ENCODE measurements at regions not wholly inside any gene's neighbourhood (a gene's known extent, or its start where the extent isn't known, plus 50 kb on each side); places are given as distances from the start of the nearest gene placed in this dataset.

DNA sequence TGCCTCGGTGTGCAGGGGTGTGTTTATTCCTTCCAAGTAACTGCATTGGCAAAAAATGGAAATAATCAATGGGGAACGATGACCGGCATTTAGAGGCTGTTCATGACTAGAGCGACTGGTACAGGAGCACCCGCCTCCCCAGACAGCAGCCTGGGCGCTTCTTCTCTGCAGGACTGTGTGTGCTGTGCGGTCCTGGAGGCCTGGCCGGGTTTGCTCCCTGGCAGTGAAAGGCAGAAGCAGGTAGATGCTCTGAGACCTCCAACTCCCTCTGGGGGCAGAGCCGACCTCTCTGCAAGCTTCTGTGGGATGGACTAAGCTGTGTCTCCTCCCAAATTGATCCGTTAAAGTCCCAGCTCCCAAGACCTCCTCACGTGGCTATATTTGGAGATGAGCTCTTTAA, 59.2 kb upstream of the ACTRT2 start:
- H3K27ac ChIP-seq = no peak overlapping the region
- H3K4me3 ChIP-seq = no peak overlapping the region
- H3K27me3 ChIP-seq (replicated peaks; ENCODE audit: insufficient read depth) = no peaks in the 10 kb centered on the region
- peaks cover 10% of the 10 kb centered on the region for H3K9me3 ChIP-seq
- DNase-seq (ENCODE audit: low spot score) (no peak), ATAC-seq (ENCODE audit: insufficient number of reproducible peaks, low FRiP score, low read depth) (no peak)
- H3K36me3 ChIP-seq = no peaks in the 10 kb centered on the region
- TF ChIP-seq, protein P1, sequence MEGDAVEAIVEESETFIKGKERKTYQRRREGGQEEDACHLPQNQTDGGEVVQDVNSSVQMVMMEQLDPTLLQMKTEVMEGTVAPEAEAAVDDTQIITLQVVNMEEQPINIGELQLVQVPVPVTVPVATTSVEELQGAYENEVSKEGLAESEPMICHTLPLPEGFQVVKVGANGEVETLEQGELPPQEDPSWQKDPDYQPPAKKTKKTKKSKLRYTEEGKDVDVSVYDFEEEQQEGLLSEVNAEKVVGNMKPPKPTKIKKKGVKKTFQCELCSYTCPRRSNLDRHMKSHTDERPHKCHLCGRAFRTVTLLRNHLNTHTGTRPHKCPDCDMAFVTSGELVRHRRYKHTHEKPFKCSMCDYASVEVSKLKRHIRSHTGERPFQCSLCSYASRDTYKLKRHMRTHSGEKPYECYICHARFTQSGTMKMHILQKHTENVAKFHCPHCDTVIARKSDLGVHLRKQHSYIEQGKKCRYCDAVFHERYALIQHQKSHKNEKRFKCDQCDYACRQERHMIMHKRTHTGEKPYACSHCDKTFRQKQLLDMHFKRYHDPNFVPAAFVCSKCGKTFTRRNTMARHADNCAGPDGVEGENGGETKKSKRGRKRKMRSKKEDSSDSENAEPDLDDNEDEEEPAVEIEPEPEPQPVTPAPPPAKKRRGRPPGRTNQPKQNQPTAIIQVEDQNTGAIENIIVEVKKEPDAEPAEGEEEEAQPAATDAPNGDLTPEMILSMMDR (IDR thresholded peaks at IDR 0.05) = no peak
- peaks cover under 1 to 27% of the 10 kb centered on the region in 2 donors for H3K4me1 ChIP-seq (ENCODE audit: control insufficient read depth in 1 of 2, low read depth in 2 of 2)

DNA sequence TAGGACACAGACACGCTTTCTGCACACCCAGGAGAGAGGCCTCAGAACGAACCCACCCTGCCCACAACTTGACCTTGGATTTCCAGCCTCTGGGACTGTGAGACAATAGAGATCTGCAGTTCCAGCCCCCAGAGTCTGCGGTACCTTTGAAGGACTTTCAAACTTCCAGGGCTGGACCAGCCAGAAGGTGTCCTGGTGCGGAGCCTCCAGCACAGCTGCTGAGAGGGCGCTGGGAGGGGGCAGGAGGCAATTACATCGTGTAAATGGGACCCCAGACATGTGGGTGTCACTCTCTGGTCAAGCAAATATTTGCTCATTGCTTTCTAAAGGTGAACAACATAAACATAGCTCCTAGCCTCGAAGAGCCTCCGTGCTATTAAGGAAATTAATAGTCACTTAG, 58.7 kb upstream of the ACTRT2 start:
- TF ChIP-seq, protein P1 (IDR thresholded peaks at IDR 0.05) = no peak
- Histone ChIP-seq H3K4me1 (ENCODE audit: control insufficient read depth in 1 of 2, low read depth in 2 of 2) (peaks cover 3 to 32% of the 10 kb centered on the region in 2 donors), H3K36me3 (no peaks in the 10 kb centered on the region), H3K27ac (no peak overlapping the region), H3K27me3 (replicated peaks; ENCODE audit: insufficient read depth) (no peaks in the 10 kb centered on the region), H3K4me3 (no peak overlapping the region), H3K9me3 (peaks cover 8% of the 10 kb centered on the region)
- no peak for ATAC-seq (ENCODE audit: insufficient number of reproducible peaks, low FRiP score, low read depth)
- no peak for DNase-seq (ENCODE audit: low spot score)

DNA sequence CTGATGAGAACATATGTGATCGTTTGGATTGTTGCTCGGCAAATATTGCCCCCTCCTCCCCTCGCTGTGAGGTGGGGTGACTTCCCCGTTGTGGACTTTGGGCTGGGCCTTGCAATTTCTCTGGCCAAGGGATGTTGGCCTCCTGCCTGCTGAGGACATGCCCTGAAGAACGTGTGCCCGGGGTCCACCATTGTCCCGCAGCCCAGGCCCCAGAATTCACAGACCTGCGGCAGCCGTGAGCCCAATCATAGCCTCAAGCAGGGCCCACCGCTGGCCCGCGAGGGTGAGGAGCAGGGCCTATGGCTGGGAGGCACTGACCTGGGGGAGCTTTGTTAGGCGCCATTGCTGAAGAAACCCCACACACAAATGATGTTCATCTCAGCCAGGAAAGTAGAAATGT, 58.3 kb upstream of the ACTRT2 start:
- TF ChIP-seq, protein P1 (IDR thresholded peaks at IDR 0.05) = no peak
- no peak overlapping the region for H3K4me3 ChIP-seq
- ATAC-seq (ENCODE audit: insufficient number of reproducible peaks, low FRiP score, low read depth) (no peak), DNase-seq (ENCODE audit: low spot score) (no peak)
- peaks cover 4% of the 10 kb centered on the region for H3K9me3 ChIP-seq
- peaks cover 3 to 36% of the 10 kb centered on the region in 2 donors for H3K4me1 ChIP-seq (ENCODE audit: control insufficient read depth in 1 of 2, low read depth in 2 of 2)
- H3K36me3 ChIP-seq = no peaks in the 10 kb centered on the region
- H3K27me3 ChIP-seq (replicated peaks; ENCODE audit: insufficient read depth) = no peaks in the 10 kb centered on the region
- no peak overlapping the region for H3K27ac ChIP-seq

DNA sequence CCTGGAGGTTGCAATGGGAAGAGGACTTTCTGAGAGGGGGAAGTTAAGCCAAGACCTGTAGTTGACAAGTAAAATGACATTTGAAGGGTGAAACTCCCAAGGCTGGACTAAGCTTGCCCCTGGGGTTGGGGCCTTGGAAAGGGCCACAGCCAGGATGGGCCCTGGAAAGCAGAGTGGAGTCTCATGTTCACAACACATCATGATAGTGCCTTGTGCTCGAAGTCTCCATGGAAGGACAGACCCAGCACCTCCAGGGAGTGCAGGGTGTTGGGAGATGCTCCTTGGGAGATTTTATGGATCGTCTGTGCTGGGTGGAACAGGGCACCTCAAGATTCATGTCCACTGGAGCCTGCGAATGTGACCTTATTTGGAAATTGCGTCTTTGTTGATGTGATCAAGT, 55.6 kb upstream of the ACTRT2 start:
- H3K9me3 ChIP-seq = no peaks in the 10 kb centered on the region
- DNase-seq (ENCODE audit: low spot score) (no peak), ATAC-seq (ENCODE audit: insufficient number of reproducible peaks, low FRiP score, low read depth) (no peak)
- H3K27ac ChIP-seq = no peak overlapping the region
- H3K4me1 ChIP-seq (ENCODE audit: control insufficient read depth in 1 of 2, low read depth in 2 of 2) = peaks cover 3 to 41% of the 10 kb centered on the region in 2 donors
- TF ChIP-seq, protein P1 (IDR thresholded peaks at IDR 0.05) = no peak
- H3K36me3 ChIP-seq = no peaks in the 10 kb centered on the region
- no peaks in the 10 kb centered on the region for H3K27me3 ChIP-seq (replicated peaks; ENCODE audit: insufficient read depth)
- H3K4me3 ChIP-seq = no peak overlapping the region

DNA sequence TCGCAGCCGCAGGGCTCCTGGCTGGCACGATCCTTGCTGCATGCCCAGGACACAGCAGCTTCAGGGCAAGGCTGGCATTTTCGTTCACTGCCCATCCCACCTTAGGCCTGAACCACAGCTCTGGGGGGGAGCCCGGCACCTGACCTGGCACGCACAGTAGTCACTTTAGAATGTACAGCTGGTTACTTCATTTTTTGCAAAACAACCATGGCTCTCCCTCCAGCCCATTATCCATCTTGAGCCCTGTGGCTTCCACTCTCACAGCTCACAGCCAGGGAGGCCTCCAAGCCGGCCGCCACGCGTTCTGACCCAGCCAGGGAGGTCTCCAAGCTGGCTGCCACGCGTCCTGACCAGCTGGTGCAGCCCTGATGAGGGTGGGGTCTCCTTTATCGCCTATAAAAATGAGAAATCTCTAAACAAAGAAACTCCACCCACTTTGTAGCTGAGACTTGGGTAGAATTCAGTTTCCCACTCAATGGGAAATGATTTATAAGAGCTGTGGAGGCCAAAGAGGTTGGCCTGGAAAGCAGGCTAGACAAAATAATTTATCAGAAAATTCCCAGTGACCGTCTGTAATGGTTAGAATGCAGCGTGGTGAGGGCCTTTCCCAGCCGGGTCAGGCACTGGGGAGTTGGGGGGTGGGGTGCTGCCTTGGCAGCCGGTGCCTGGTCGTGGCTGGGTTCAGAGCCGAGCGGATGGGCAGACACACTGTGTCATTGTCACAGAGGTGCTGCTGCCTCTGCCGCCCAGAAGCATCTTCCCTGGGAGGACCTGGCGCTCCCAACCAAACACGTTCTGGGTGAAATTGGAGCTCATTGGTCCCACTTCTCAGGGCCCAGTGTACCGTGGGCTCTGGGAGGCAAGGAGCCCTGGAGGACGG, 54.6 kb upstream of the ACTRT2 start:
- Histone ChIP-seq H3K4me3 (no peak overlapping the region), H3K36me3 (no peaks in the 10 kb centered on the region), H3K27ac (peak overlapping the region; percentile 31 to 58), H3K4me1 (ENCODE audit: control insufficient read depth in 1 of 2, low read depth in 2 of 2) (peaks cover 3 to 41% of the 10 kb centered on the region in 2 donors), H3K27me3 (replicated peaks; ENCODE audit: insufficient read depth) (no peaks in the 10 kb centered on the region), H3K9me3 (no peaks in the 10 kb centered on the region)
- no peak for ATAC-seq (ENCODE audit: insufficient number of reproducible peaks, low FRiP score, low read depth)
- no peak for DNase-seq (ENCODE audit: low spot score)
- TF ChIP-seq, protein P1 (IDR thresholded peaks at IDR 0.05) = no peak
